ENCODE measurements at regions not wholly inside any gene's neighbourhood (a gene's known extent, or its start where the extent isn't known, plus 50 kb on each side); places are given as distances from the start of the nearest gene placed in this dataset.

DNA sequence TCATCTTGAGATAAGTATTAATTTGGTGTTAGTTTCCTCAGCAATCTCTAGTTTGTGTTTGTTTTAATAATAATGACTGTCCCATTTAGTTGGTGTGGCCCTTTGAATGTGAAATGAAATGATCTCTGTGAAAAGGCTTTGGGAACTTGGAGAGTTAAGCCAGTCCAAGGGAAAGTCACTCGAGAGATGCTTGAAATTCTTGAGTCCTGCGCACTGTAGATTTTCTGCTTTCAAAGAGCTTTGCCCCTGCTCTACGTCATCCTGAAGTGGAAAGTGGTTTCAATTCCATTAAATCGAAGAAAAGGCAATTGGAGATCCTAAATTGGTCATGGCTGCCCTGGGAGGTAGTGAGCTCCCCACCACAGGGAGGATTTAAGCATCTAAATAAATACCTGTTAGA lies 403.8 kb downstream of the ZNF536 start:
- no peak for DNase-seq

DNA sequence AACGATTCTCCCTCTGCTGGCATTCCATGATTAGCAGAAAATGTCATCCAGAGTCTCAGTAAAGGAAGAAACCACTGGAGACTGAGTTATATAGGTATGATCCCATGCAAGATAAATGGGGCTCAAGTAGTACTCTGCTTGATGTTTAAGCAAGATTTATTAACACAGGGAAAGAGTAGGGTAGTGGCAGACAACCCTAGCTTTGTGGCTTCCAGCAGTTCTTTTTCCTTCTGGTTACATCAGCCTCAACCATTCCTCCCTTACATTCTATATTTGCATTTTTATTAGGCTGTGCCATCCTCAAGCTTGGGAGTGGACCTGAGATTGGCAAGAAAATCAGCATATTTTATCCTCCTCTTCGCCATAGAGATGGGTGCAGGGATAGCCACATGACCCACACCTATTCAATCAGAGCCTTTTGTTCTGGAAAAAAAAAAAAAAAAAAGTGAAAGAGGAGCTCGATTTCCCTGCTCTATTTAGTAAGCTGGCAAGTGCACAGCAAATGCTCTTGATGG lies 402.1 kb downstream of the ZNF536 start:
- DNase-seq: no peak

- no peak for DNase-seq
Observed at GRCh38 chr19:30762651-30763050, 390.5 kb downstream of the ZNF536 start.

DNA sequence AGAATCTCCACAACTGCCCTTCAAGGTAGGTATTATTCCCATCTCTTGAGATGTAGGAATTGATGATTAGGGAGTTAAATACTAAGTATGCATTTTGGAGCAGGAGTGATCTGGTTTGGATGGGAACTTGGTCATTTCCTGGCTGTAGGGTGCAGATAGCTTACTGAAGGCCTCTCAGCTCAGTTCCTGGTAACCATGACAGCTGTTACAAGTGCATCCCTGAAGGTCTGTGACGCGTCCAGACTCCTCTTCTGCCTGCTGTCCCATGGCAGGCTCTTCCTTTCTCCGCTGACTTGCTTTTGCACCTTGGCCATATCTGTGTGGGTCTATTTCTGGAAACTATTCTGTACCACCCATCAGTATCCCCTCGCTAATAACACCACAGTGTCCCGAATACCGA lies 387.8 kb downstream of the ZNF536 start:
- DNase-seq: no peak

DNA sequence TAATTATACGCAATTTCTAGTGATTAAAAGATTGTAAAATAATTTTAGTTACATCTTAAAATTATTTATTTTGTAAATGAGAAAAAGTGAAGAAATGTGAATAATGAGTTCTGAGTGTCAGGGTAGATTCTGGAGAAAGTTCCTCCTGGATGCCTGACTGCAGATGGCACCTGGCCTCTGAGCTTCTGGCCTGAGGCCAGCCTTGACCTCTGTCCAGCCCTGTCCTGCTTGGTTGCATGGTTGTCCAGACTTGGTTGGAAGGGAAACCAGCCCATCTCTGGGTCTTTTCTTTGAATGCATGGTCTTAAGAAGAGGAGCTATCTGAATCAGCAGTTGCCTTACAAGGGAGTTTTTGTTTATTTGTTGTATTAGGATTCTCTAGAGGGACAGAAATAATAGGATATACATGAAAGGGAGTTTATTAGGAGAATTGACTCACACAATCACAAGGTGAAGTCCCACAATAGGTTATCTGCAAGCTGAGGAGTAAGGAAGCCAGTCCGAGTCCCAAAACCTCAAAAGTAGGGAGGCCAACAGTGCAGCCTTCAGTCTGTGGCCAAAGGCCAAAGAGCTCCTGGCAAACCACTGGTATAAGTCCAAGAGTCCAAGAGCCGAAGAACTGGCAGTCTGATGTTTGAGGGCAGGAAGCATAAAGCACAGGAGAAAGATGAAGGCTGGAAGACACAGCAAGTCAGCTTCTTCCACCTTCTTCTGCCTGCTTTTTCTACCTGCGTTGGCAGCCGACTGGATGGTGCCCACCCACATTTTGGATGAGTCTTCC lies 385.8 kb downstream of the ZNF536 start:
- no peak for DNase-seq

DNA sequence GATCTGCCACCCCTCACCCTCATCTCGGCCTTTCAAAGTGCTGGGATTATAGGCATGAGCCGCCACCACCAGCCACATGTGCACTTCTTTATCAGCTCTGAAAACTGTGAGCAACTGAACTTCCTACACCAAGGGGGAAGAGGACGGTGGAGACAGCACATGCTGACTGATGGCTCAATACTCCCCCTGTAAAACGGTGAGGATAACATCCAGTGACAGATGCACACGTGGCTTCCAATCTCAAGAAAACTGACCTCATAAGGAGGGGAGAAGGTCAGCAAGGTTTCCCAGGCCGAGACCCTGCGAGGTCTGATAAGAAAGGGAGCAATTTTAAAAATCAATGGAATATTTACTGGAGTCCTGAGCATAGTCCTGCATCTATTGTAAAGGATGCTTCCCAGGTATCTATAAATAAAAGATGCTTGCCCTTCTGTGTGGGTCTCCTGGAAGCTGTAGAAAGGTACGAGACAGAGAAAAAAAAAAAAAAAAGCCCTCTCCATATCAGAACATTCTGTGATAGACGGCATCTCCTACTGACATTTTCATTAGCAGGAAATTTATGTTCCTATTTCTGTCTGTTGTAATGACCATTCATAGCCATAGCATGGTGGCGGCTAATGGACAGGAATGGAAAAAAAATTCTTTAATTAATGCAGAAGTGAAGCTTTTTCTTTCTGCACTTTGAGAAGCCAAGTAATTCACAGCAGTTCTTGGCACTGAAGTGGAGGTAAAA lies 385.1 kb downstream of the ZNF536 start:
- no peak for DNase-seq

DNA sequence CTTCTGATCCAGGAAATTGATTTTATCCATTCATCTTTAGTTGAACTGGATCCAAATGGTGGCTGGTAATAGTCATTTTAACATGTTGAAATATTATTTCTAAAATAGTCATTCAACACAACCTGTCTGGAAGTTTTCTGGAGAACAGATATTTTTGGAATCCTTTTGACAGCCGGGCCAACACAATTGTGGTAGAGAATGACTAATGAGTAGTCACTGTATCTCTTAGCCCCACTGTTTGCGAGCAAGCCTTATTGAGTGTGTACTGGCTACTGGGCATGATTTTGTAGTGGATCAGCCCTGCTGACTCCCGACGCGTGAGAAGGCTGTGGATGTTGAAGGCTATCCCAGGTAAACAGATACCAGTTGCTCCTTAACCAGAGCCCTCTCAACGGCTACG lies 383.4 kb downstream of the ZNF536 start:
- DNase-seq: no peak

- no peak for DNase-seq
Observed at GRCh38 chr19:30754162-30754561, 382.0 kb downstream of the ZNF536 start.

DNA sequence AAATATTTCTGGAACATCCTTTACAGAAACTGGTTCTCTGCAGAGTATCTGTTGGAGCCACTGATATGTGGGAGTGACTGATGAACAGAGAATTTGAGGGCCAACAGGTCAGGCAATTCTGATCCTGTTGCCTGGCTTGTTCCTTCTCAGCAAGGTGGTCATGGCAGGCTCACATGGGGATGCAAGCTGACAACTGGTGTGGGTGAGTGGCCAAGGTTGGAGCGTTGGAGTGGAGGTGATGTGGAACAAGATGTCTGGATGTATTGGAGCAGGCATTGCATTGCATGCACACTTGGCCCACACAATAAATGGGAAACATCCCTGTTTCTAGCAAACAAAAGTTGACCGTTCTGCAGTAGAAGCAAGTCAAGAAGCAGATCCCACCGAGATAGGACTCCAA lies 380.7 kb downstream of the ZNF536 start:
- no peak for DNase-seq

DNA sequence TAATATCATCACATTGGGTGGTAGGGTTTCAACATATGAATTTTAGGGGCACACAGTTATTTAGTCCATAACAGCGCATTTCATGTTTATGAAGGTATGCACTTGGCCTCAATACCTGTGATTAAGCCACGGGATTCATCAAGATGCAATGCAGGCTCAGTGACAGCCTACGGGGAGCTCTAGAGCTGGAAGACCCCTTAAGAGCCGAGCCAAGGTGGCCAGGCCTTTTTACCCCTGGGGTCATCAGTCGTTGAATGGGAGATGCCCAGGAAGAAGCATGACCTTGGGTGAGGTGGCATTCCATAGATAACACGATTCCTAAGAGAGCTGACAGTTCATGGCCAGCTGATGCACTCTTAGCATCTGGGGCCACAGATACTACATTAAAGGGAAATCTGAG lies 380.0 kb downstream of the ZNF536 start:
- DNase-seq: no peak

- DNase-seq: no peak
Observed at GRCh38 chr19:30745476-30745985, 373.3 kb downstream of the ZNF536 start.

DNA sequence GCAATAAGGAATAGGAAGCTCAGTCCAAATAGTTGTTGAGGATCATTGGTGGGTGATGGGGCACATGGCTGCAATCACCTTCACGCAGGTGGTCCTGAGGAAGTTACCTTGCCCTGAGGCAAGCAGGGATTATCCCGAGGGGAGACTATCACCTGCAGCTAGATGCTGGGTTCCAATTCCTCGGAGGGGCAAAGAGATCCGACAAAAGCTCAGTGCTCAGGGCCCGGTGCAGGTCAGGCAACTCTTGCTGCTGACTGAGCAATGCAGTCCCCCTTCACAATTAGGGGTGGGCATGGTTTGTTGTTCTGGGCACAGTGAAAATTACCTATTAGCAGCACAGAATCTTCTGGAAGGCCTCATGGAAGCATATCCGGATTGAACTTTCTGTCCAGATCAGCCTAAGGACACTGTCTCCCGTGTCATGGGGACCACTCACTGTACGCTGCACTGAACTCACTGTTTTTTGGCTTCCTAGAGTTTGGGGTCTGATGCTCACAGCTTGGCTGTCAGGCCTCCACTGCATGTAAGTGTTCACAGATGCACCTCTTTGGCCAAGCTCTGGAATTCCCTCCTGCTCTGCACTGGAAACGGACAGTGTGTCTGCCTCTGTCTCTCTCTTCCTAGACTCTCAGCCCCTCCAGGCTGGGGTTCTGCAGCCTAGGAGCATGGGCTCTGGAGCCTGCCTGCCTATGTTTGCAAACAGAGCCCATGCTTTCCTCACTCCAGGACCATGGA lies 372.7 kb downstream of the ZNF536 start:
- no peak for DNase-seq

- DNase-seq: no peak
Observed at GRCh38 chr19:30743702-30744101, 371.5 kb downstream of the ZNF536 start.

DNA sequence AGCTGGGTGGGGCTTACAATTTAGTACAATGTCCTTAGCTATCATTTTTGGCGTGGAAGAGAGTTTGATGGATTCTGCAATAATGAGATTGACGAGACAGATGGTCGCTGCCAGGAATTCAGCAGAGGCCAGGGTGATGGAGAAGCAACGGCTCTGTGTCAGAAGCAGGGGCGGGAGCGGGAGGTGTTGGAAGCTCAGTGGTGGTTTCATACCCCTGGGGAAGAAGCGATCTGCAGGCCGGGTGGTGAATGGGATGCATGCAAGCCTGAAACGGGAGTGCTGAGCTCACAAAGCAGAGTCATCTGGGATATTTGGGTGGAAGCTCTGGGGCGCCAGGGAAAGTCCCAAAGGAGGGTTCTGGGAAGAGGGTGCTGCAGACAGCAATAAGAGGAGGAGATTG lies 370.8 kb downstream of the ZNF536 start:
- DNase-seq: no peak

DNA sequence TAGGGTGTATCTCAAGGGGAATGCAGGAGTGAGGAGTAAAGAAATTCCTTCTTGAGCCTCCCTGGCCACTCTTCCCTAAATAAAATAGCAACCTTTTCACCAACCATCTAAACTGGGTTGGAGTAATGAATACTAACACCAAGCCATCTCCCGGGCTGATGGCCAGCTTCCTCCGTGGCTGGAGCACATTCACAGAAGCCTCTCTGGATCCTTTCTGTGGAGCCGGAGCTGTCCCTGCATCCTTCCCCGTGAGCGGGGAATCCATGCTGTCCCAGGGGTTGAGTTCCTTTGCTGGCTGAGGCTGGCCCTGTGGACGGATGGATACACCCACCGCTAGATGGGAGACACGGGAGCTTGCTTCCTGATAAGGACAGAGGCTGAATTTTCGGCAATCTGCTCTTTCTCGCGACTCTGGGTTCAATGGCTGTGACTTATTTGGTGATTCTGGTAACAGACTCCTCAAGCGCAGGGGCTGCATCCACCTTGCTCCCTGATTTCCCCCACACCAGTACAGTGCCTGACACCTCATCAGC lies 370.3 kb downstream of the ZNF536 start:
- DNase-seq: no peak

GRCh38 chr19:30741566-30741965 lies 369.4 kb downstream of the ZNF536 start:
- no peak for DNase-seq

- DNase-seq: no peak
Observed at GRCh38 chr19:30739394-30739793, 367.2 kb downstream of the ZNF536 start.

DNA sequence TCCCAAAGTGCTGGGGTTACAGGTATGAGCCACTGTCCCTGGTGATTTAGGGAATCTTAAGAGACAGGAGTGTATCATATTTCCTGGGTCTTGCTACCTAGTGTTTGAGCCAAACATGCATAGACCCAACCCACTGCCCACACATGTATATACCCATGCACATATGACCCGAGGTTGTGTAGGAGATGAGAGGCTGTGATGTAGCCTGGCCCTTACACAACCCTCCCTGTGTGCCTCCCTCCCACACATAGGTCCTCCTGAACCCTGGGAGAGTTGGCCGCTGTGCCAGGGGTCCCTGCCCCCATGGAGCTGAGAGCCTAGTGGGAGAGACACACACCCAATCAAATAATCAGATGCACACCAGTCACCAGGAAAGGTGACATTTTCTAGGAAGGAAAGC lies 365.9 kb downstream of the ZNF536 start:
- DNase-seq: no peak

GRCh38 chr19:30734669-30735068 lies 362.5 kb downstream of the ZNF536 start:
- no peak for DNase-seq

DNA sequence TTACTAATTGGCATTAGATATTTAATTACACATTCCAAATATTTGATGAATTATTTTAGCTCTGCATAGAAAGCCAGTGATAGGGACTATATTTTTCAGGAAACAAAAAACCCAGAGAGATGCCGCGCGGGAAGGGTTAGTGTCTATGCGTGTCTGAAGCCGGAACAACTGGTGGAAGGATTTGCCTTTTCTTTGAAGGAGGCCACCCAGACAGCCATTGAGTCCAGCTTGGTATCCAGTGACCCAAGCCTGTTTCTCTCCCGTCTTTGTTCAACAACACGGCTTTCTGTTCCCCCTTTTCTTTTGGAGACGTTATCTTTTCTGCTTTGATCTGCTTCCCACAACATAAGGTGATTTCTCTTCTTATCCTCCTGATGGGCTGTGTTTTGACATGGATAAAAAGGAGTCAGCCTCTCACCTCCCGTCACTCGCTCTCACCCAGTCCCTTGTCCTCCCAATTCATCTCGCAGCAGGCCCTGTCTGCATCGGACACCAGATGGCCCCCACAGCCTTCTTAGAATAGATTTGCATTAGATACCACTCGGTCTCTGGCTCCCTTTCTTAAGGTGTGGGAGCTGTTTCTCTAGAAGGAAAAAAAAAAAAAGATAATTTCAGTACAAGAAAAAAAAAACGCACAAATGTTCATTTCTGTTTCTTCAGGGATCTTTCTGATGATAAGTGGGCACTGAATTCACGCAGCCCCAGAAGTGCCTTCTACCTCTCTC lies 361.8 kb downstream of the ZNF536 start:
- DNase-seq: no peak

- no peak for DNase-seq
Observed at GRCh38 chr19:30731591-30731990, 359.4 kb downstream of the ZNF536 start.

GRCh38 chr19:30729451-30729850 lies 357.3 kb downstream of the ZNF536 start:
- no peak for DNase-seq

Data from NCI-H2029 treated with DMSO at 0.1 percent for 48 hours (cell line).